MG63 (cell line): ENCODE measurements at regions not wholly inside any gene's neighbourhood (a gene's known extent, or its start where the extent isn't known, plus 50 kb on each side); places are given as distances from the start of the nearest gene placed in this dataset.
"Not testable (repeated sequence)": the region's sequence is repeated elsewhere in the genome, so short reads cannot be mapped to it uniquely, and the experiment has no call there.

Source experiments
- DNase-seq: peaks from one replicate; pipeline ENCODE4 v3.0.0-alpha.2; 2020
- H3K27me3 ChIP-seq: fragments of 250-450 bp; sonication (Bioruptor Pico); 2 replicates; pipeline ENCODE4 v1.5.1; 2020; ENCODE audit warnings: mild to moderate bottlenecking, moderate library complexity
- H3K36me3 ChIP-seq: fragments of 250-450 bp; sonication (Bioruptor Pico); 2 replicates; pipeline ENCODE4 v1.5.1; 2020; ENCODE audit warnings: mild to moderate bottlenecking, moderate library complexity
- H3K4me3 ChIP-seq: fragments of 250-450 bp; sonication (Bioruptor Pico); 2 replicates; pipeline ENCODE4 v1.5.1; 2020; ENCODE audit warnings: mild to moderate bottlenecking, moderate library complexity
- H3K9me3 ChIP-seq: fragments of 250-450 bp; sonication (Bioruptor Pico); 2 replicates; pipeline ENCODE4 v1.5.1; 2020; ENCODE audit warnings: mild to moderate bottlenecking, moderate library complexity

GRCh38 chr4:60617731-60618130, 582.4 kb upstream of the ADGRL3 start:
- Histone ChIP-seq H3K36me3 (no peaks in the 10 kb centered on the region), H3K4me3 (no peak overlapping the region), H3K27me3 (no peaks in the 10 kb centered on the region), H3K9me3 (no peaks in the 10 kb centered on the region)
- DNase-seq: no peak

GRCh38 chr4:60619531-60620305, 580.4 kb upstream of the ADGRL3 start:
- DNase-seq: no peak
- Histone ChIP-seq H3K9me3 (no peaks in the 10 kb centered on the region), H3K36me3 (no peaks in the 10 kb centered on the region), H3K4me3 (no peak overlapping the region), H3K27me3 (no peaks in the 10 kb centered on the region)

- Histone ChIP-seq H3K9me3 (no peaks in the 10 kb centered on the region), H3K27me3 (no peaks in the 10 kb centered on the region), H3K36me3 (no peaks in the 10 kb centered on the region), H3K4me3 (no peak overlapping the region)
- no peak for DNase-seq
Measured at GRCh38 chr4:60637976-60638375, 562.1 kb upstream of the ADGRL3 start.

- Histone ChIP-seq H3K27me3 (no peaks in the 10 kb centered on the region), H3K36me3 (no peaks in the 10 kb centered on the region), H3K4me3 (no peak overlapping the region), H3K9me3 (no peaks in the 10 kb centered on the region)
- no peak for DNase-seq
Measured at GRCh38 chr4:60648774-60649173, 551.4 kb upstream of the ADGRL3 start.

GRCh38 chr4:60652933-60653332, 547.2 kb upstream of the ADGRL3 start:
- Histone ChIP-seq H3K4me3 (no peak overlapping the region), H3K36me3 (no peaks in the 10 kb centered on the region), H3K27me3 (no peaks in the 10 kb centered on the region), H3K9me3 (peaks cover 2% of the 10 kb centered on the region; the same call in 1 of the 2 replicates)
- DNase-seq: no peak

- no peak overlapping the region for H3K4me3 ChIP-seq
- no peak for DNase-seq
- peaks cover 2% of the 10 kb centered on the region; the same call in 1 of the 2 replicates for H3K9me3 ChIP-seq
- H3K36me3 ChIP-seq: no peaks in the 10 kb centered on the region
- H3K27me3 ChIP-seq: no peaks in the 10 kb centered on the region
Measured at GRCh38 chr4:60655356-60655755, 544.8 kb upstream of the ADGRL3 start.

GRCh38 chr4:60656171-60656570, 544.0 kb upstream of the ADGRL3 start:
- DNase-seq: no peak
- H3K36me3 ChIP-seq: no peaks in the 10 kb centered on the region
- peaks cover 2% of the 10 kb centered on the region; the same call in 1 of the 2 replicates for H3K9me3 ChIP-seq
- no peak overlapping the region for H3K4me3 ChIP-seq
- H3K27me3 ChIP-seq: no peaks in the 10 kb centered on the region

- DNase-seq: no peak
- no peak overlapping the region for H3K4me3 ChIP-seq
- H3K9me3 ChIP-seq: peaks cover 2% of the 10 kb centered on the region; the same call in 1 of the 2 replicates
- no peaks in the 10 kb centered on the region for H3K36me3 ChIP-seq
- no peaks in the 10 kb centered on the region for H3K27me3 ChIP-seq
Measured at GRCh38 chr4:60657041-60657440, 543.1 kb upstream of the ADGRL3 start.

GRCh38 chr4:60657807-60658206, 542.3 kb upstream of the ADGRL3 start:
- no peaks in the 10 kb centered on the region for H3K27me3 ChIP-seq
- no peaks in the 10 kb centered on the region for H3K36me3 ChIP-seq
- H3K9me3 ChIP-seq: peaks cover 2% of the 10 kb centered on the region; the same call in 1 of the 2 replicates
- peak overlapping the region; percentile 22 for H3K4me3 ChIP-seq
- DNase-seq: no peak

GRCh38 chr4:60663769-60664168, 536.4 kb upstream of the ADGRL3 start:
- DNase-seq: no peak
- Histone ChIP-seq H3K4me3 (no peak overlapping the region), H3K27me3 (no peaks in the 10 kb centered on the region), H3K36me3 (no peaks in the 10 kb centered on the region), H3K9me3 (no peaks in the 10 kb centered on the region)

- no peaks in the 10 kb centered on the region for H3K27me3 ChIP-seq
- DNase-seq: no peak
- no peaks in the 10 kb centered on the region for H3K9me3 ChIP-seq
- no peak overlapping the region for H3K4me3 ChIP-seq
- H3K36me3 ChIP-seq: no peaks in the 10 kb centered on the region
Measured at GRCh38 chr4:60682901-60683300, 517.2 kb upstream of the ADGRL3 start.

- H3K27me3 ChIP-seq: no peaks in the 10 kb centered on the region
- H3K4me3 ChIP-seq: no peak overlapping the region
- H3K36me3 ChIP-seq: no peaks in the 10 kb centered on the region
- no peaks in the 10 kb centered on the region for H3K9me3 ChIP-seq
- peak; percentile 46 for DNase-seq
Measured at GRCh38 chr4:60683357-60683756, 516.8 kb upstream of the ADGRL3 start.

GRCh38 chr4:60683973-60684372, 516.2 kb upstream of the ADGRL3 start:
- H3K27me3 ChIP-seq: no peaks in the 10 kb centered on the region
- DNase-seq: peak; percentile 42
- H3K9me3 ChIP-seq: no peaks in the 10 kb centered on the region
- H3K36me3 ChIP-seq: no peaks in the 10 kb centered on the region
- H3K4me3 ChIP-seq: no peak overlapping the region

GRCh38 chr4:60696062-60696461, 504.1 kb upstream of the ADGRL3 start:
- not testable (repeated sequence) for H3K9me3 ChIP-seq, DNase-seq, H3K36me3 ChIP-seq, H3K4me3 ChIP-seq, H3K27me3 ChIP-seq

GRCh38 chr4:60709061-60709460, 491.1 kb upstream of the ADGRL3 start:
- Histone ChIP-seq H3K4me3 (no peak overlapping the region), H3K36me3 (no peaks in the 10 kb centered on the region), H3K9me3 (no peaks in the 10 kb centered on the region), H3K27me3 (no peaks in the 10 kb centered on the region)
- DNase-seq: no peak

GRCh38 chr4:60718874-60719273, 481.3 kb upstream of the ADGRL3 start:
- H3K27me3 ChIP-seq: no peaks in the 10 kb centered on the region
- no peak overlapping the region for H3K4me3 ChIP-seq
- H3K36me3 ChIP-seq: no peaks in the 10 kb centered on the region
- no peak for DNase-seq
- no peaks in the 10 kb centered on the region; the same call in 1 of the 2 replicates for H3K9me3 ChIP-seq

- Histone ChIP-seq H3K9me3 (no peaks in the 10 kb centered on the region; the same call in 1 of the 2 replicates), H3K36me3 (no peaks in the 10 kb centered on the region), H3K4me3 (no peak overlapping the region), H3K27me3 (no peaks in the 10 kb centered on the region)
- no peak for DNase-seq
Measured at GRCh38 chr4:60721685-60722084, 478.4 kb upstream of the ADGRL3 start.

GRCh38 chr4:60723796-60724195, 476.3 kb upstream of the ADGRL3 start:
- H3K36me3 ChIP-seq: no peaks in the 10 kb centered on the region
- H3K4me3 ChIP-seq: no peak overlapping the region
- peaks cover 2% of the 10 kb centered on the region; the same call in 1 of the 2 replicates for H3K9me3 ChIP-seq
- no peaks in the 10 kb centered on the region for H3K27me3 ChIP-seq
- DNase-seq: no peak
